ENCODE measurements at regions not wholly inside any gene's neighbourhood (a gene's known extent, or its start where the extent isn't known, plus 50 kb on each side); places are given as distances from the start of the nearest gene placed in this dataset.

- Histone ChIP-seq H3K4me1 (no peaks in the 10 kb centered on the region), H3K27me3 (no peaks in the 10 kb centered on the region), H3K36me3 (no peaks in the 10 kb centered on the region), H3K4me3 (replicated peaks in 1 of 3) (no peak overlapping the region), H3K9me3 (no peaks in the 10 kb centered on the region), H3K27ac (no peak overlapping the region)
- TF ChIP-seq POLR2A (IDR thresholded peaks at IDR 0.05) (no peak), CTCF (IDR thresholded peaks at IDR 0.05) (no peak)
- intact Hi-C loops (cut with DNase I): no loop called here
- no peak for DNase-seq
- 93 to 95% methylated on average over 1 of the region's 1 CpG for WGBS, 2 donors
Observed at GRCh38 chr14:98877065-98877464, 394.9 kb downstream of the BCL11B start.

GRCh38 chr14:98878282-98878681 is 393.7 kb downstream of the BCL11B start:
- intact Hi-C loops (cut with DNase I): no loop called here
- H3K27me3 ChIP-seq: no peaks in the 10 kb centered on the region
- 79 to 85% methylated on average over 3 of the region's 3 CpGs for WGBS, 2 donors
- no peak for TF ChIP-seq POLR2A (IDR thresholded peaks at IDR 0.05)
- no peak for TF ChIP-seq CTCF (IDR thresholded peaks at IDR 0.05)
- no peaks in the 10 kb centered on the region for H3K9me3 ChIP-seq
- H3K27ac ChIP-seq: no peak overlapping the region
- no peaks in the 10 kb centered on the region for H3K36me3 ChIP-seq
- no peak overlapping the region for H3K4me3 ChIP-seq (replicated peaks in 1 of 3)
- no peaks in the 10 kb centered on the region for H3K4me1 ChIP-seq
- no peak for DNase-seq

- WGBS, 2 donors: 43 to 49% methylated on average over 8 of the region's 8 CpGs
- TF ChIP-seq CTCF (IDR thresholded peaks at IDR 0.05): no peak
- H3K27me3 ChIP-seq: no peaks in the 10 kb centered on the region
- peak overlapping the region in 1 of 3 donors; percentile 6 for H3K27ac ChIP-seq
- H3K9me3 ChIP-seq: no peaks in the 10 kb centered on the region
- DNase-seq: peak; percentile 64 to 67
- H3K4me3 ChIP-seq (replicated peaks in 1 of 3): no peak overlapping the region
- intact Hi-C loops (cut with DNase I): no loop called here
- no peaks in the 10 kb centered on the region for H3K36me3 ChIP-seq
- peaks cover 10 to 38% of the 10 kb centered on the region in 2 donors for H3K4me1 ChIP-seq
Observed at GRCh38 chr14:98886982-98887381, 385.0 kb downstream of the BCL11B start.

- H3K36me3 ChIP-seq: no peaks in the 10 kb centered on the region
- intact Hi-C loops (cut with DNase I): no loop called here
- peaks cover 10 to 38% of the 10 kb centered on the region in 2 donors for H3K4me1 ChIP-seq
- no peak for TF ChIP-seq POLR2A (IDR thresholded peaks at IDR 0.05)
- no peak overlapping the region for H3K27ac ChIP-seq
- no peaks in the 10 kb centered on the region for H3K27me3 ChIP-seq
- no peaks in the 10 kb centered on the region for H3K9me3 ChIP-seq
- 74 to 76% methylated on average over 3 of the region's 3 CpGs for WGBS, 2 donors
- DNase-seq: no peak
- H3K4me3 ChIP-seq (replicated peaks in 1 of 3): no peak overlapping the region
Observed at GRCh38 chr14:98888281-98888680, 383.7 kb downstream of the BCL11B start.

- no peaks in the 10 kb centered on the region for H3K36me3 ChIP-seq
- no peak overlapping the region for H3K27ac ChIP-seq
- intact Hi-C loops (cut with DNase I): no loop called here
- no peak for TF ChIP-seq POLR2A (IDR thresholded peaks at IDR 0.05)
- WGBS, 2 donors: 94 to 96% methylated on average over 8 to 11 of the region's 11 CpGs
- peaks cover 10 to 38% of the 10 kb centered on the region in 2 donors for H3K4me1 ChIP-seq
- no peaks in the 10 kb centered on the region for H3K27me3 ChIP-seq
- no peak overlapping the region for H3K4me3 ChIP-seq (replicated peaks in 1 of 3)
- no peak for DNase-seq
- no peaks in the 10 kb centered on the region for H3K9me3 ChIP-seq
Observed at GRCh38 chr14:98888927-98889835, 382.8 kb downstream of the BCL11B start.

- WGBS, 2 donors: 90 to 95% methylated on average over 7 to 8 of the region's 8 CpGs
- no peak for DNase-seq
- TF ChIP-seq POLR2A (IDR thresholded peaks at IDR 0.05) (no peak), CTCF (IDR thresholded peaks at IDR 0.05) (no peak)
- Histone ChIP-seq H3K4me3 (replicated peaks in 1 of 3) (no peak overlapping the region), H3K4me1 (peaks cover 10 to 42% of the 10 kb centered on the region in 2 donors), H3K27me3 (no peaks in the 10 kb centered on the region), H3K9me3 (no peaks in the 10 kb centered on the region), H3K27ac (peak overlapping the region in 1 of 3 donors; percentile 50), H3K36me3 (no peaks in the 10 kb centered on the region)
- intact Hi-C loops (cut with DNase I): no loop called here
Observed at GRCh38 chr14:98889836-98890185, 382.2 kb downstream of the BCL11B start.
